AG04449 (cell line): ENCODE measurements at regions not wholly inside any gene's neighbourhood (a gene's known extent, or its start where the extent isn't known, plus 50 kb on each side); places are given as distances from the start of the nearest gene placed in this dataset.

Experiments
- CTCF ChIA-PET: fragments of 350-600 bp; formaldehyde crosslinking; extraction: SDS; loops from one replicate; lab custom pipeline; 2021; ENCODE audit warnings: antibody characterized with exemption; lab: Yijun Ruan, JAX
- POLR2A ChIA-PET: fragments of 400-600, 350-600 bp; formaldehyde crosslinking; extraction: SDS; loops from one replicate; lab custom pipeline; 2020; ENCODE audit warnings: antibody characterized with exemption, inconsistent platforms; lab: Yijun Ruan, JAX
- DNase-seq: peaks from one replicate; pipeline ENCODE4 v3.0.0-alpha.2; 2010; ENCODE audit warnings: low read depth, low spot score
- H3K4me3 ChIP-seq: 2 replicates; pipeline ENCODE4 v1.5.1; 2011; ENCODE audit warnings: low read depth, mild to moderate bottlenecking, control low read depth, low read length
- CTCF ChIP-seq: IDR thresholded peaks from one replicate; pipeline ENCODE4 v1.5.1; 2011; ENCODE audit warnings: mild to moderate bottlenecking, moderate library complexity, low read length, control low read depth, inconsistent platforms; ENCODE audit not compliant: insufficient read depth; ENCODE audit errors: missing control alignments

DNA sequence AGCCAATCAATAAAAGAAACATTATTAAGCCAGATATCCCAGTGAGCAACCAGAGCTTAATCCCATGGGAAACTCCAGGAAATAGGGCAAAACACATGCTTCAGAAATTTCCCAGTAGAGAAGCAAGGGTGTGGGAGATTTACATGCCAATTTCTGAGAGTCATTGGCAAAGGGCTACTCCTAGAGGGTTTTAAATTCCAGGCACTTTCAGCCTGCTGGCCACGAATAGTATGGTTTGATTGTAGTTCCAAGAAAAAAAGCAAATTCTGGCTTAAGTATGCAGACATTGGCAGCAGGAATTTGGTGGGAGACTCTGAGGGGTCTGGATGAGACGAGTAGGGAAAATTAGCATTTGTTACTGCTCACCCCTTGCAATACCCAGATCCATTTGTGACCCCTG is 402.1 kb upstream of the SUCLG2 start:
- H3K4me3 ChIP-seq, result no peak overlapping the region
- no peak for DNase-seq
- ChIA-PET CTCF (no interaction called here), POLR2A (no interaction called here)
- TF ChIP-seq CTCF, result no peak

DNA sequence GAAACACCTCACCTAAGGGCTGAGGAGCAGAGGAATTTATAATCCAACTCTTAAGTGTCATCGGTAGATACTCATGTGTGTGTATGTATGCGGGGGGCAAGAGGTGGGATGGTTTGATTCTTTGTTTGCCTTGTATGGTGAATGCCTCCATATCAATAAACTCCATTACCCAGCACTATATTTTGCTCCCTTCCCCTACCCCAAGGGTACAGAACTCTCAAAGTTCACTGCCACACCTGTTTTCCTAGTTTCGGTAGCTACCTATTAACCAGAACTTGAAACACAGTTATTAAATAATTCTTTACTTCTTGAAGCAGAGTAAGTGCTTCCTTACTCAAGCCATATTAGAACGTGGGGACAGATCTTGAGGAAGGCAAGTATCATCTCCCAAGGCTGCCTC is 400.8 kb upstream of the SUCLG2 start:
- no peak for DNase-seq
- no peak overlapping the region for H3K4me3 ChIP-seq
- TF ChIP-seq CTCF, result no peak
- CTCF ChIA-PET, result no interaction called here
- POLR2A ChIA-PET, result no interaction called here

DNA sequence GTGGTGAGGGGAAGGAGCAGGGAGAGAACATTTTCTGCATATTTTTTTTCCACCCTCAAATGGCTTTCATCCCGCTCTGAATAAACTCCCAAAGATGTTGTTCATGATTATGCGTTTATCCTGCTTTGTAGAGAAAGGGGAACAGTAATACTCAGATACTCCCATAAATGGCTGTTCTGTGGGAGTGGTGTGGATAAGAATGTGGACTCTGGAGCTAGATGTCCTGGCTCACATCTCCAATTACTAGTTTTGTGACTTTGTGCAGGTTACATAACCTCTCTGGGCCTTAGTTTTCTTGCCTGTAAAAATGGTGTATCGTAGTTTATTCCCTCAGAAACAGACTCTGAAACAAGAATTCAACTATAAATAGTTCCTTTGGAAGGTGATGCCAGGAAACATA is 395.4 kb upstream of the SUCLG2 start:
- CTCF ChIA-PET, result no interaction called here
- H3K4me3 ChIP-seq, result no peak overlapping the region
- DNase-seq, result no peak
- TF ChIP-seq CTCF, result no peak
- POLR2A ChIA-PET, result no interaction called here

GRCh38 chr3:68045976-68046375 is 391.6 kb upstream of the SUCLG2 start:
- TF ChIP-seq CTCF, result no peak
- ChIA-PET POLR2A (no interaction called here), CTCF (no interaction called here)
- no peak for DNase-seq
- no peak overlapping the region for H3K4me3 ChIP-seq

GRCh38 chr3:68033867-68034266 is 379.5 kb upstream of the SUCLG2 start:
- ChIA-PET CTCF (no interaction called here), POLR2A (no interaction called here)
- H3K4me3 ChIP-seq, result no peak overlapping the region
- TF ChIP-seq CTCF, result no peak
- no peak for DNase-seq

GRCh38 chr3:68032209-68032608 is 377.8 kb upstream of the SUCLG2 start:
- CTCF ChIA-PET, result no interaction called here
- H3K4me3 ChIP-seq, result no peak overlapping the region
- POLR2A ChIA-PET, result no interaction called here
- TF ChIP-seq CTCF, result no peak
- DNase-seq, result no peak
